ENCODE measurements at regions not wholly inside any gene's neighbourhood (a gene's known extent, or its start where the extent isn't known, plus 50 kb on each side); places are given as distances from the start of the nearest gene placed in this dataset.

- TF ChIP-seq CTCF (optimal IDR thresholded peaks at IDR 0.05 in 1 of 3, IDR thresholded peaks at IDR 0.05 in 1 of 3, conservative IDR thresholded peaks at IDR 0.05 in 1 of 3; ENCODE audit: extremely low read depth in 1 of 3, insufficient read depth in 2 of 3, low read length in 3 of 3) (no peak), EZH2 (IDR thresholded peaks at IDR 0.05; ENCODE audit: low read length) (no peak)
Observed at GRCh38 chr9:87270221-87270847, 227.3 kb upstream of the DAPK1 start.
